Nephron progenitor cell (in vitro differentiated cells): ENCODE measurements at regions not wholly inside any gene's neighbourhood (a gene's known extent, or its start where the extent isn't known, plus 50 kb on each side); places are given as distances from the start of the nearest gene placed in this dataset.
"Not testable (repeated sequence)": the region's sequence is repeated elsewhere in the genome, so short reads cannot be mapped to it uniquely, and the experiment has no call there.

Source experiments
- DNase-seq: peaks from one replicate; pipeline ENCODE4 v3.0.0; 2021
- H3K27ac Mint-ChIP-seq: 2 replicates; pipeline ENCODE4 v1.8.0; 2021; ENCODE audit warnings: mild to moderate bottlenecking, moderate library complexity, mixed read lengths
- H3K27me3 Mint-ChIP-seq: 2 replicates; pipeline ENCODE4 v1.8.0; 2021; ENCODE audit warnings: mild to moderate bottlenecking, low read depth, mixed read lengths; ENCODE audit not compliant: poor library complexity
- H3K36me3 Mint-ChIP-seq: 2 replicates; pipeline ENCODE4 v1.8.0; 2021; ENCODE audit warnings: low read depth, mixed read lengths
- H3K4me1 Mint-ChIP-seq: 2 replicates; pipeline ENCODE4 v1.8.0; 2021; ENCODE audit warnings: mixed read lengths
- H3K4me3 Mint-ChIP-seq: 2 replicates; pipeline ENCODE4 v1.8.0; 2021; ENCODE audit warnings: mild to moderate bottlenecking, moderate library complexity, mixed read lengths
- H3K9me3 Mint-ChIP-seq: 2 replicates; pipeline ENCODE4 v1.8.0; 2021; ENCODE audit warnings: mild to moderate bottlenecking, moderate library complexity, mixed read lengths
- TF ChIP-seq, protein P1 (sequence below): fragments of 200-600 bp; sonication (generic); IDR thresholded peaks from 2 replicates; pipeline ENCODE4 v1.5.0; 2021; ENCODE audit warnings: antibody characterized with exemption

DNA sequence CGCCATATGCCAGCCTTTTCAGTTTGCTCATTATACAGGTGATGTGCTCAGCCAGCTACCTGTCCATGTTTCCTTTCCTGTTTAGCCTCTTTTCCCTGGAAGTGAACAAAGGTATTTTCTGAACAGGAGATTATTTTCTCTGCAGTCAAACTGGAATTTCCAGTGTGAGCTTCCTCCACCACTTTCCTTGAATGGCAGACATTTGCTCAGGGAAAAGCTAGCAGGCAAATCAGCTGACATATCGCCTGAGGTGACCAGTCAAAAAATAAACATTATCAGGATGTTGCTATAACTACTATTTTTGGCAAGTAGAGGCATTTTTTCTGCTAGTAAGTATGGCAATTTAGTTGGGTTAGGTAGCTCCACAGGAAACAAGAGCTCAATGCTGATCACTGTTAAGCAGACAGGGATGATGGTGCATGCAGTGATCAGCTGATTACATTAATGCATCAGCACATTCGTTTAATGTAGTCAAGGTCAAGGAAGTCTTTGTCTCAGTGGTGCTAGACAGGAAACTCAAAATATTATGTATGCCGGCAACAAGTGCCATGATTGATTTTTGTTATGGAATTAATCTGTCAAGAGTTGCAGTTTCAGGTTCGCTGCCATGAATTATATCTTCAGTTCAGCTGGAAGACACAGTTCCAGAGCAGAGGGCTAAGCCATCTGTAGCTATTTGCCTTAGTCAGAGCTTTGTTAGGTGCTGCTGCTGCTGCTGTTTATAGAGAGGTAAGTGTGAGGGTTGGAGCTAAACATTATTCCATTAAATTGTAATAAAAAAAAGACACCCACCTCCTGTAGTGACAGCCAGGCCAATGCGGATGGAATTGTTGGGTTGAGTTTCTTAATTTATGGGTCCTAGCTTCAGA, 179.7 kb upstream of the ST6GALNAC5 start:
- H3K4me1 Mint-ChIP-seq = peaks cover 20% of the 10 kb centered on the region
- no peaks in the 10 kb centered on the region for H3K36me3 Mint-ChIP-seq
- peak overlapping the region; percentile 22 for H3K27ac Mint-ChIP-seq
- H3K4me3 Mint-ChIP-seq = no peak overlapping the region
- H3K9me3 Mint-ChIP-seq = no peaks in the 10 kb centered on the region
- no peaks in the 10 kb centered on the region for H3K27me3 Mint-ChIP-seq
- TF ChIP-seq, protein P1, sequence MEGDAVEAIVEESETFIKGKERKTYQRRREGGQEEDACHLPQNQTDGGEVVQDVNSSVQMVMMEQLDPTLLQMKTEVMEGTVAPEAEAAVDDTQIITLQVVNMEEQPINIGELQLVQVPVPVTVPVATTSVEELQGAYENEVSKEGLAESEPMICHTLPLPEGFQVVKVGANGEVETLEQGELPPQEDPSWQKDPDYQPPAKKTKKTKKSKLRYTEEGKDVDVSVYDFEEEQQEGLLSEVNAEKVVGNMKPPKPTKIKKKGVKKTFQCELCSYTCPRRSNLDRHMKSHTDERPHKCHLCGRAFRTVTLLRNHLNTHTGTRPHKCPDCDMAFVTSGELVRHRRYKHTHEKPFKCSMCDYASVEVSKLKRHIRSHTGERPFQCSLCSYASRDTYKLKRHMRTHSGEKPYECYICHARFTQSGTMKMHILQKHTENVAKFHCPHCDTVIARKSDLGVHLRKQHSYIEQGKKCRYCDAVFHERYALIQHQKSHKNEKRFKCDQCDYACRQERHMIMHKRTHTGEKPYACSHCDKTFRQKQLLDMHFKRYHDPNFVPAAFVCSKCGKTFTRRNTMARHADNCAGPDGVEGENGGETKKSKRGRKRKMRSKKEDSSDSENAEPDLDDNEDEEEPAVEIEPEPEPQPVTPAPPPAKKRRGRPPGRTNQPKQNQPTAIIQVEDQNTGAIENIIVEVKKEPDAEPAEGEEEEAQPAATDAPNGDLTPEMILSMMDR = no peak
- DNase-seq = no peak

DNA sequence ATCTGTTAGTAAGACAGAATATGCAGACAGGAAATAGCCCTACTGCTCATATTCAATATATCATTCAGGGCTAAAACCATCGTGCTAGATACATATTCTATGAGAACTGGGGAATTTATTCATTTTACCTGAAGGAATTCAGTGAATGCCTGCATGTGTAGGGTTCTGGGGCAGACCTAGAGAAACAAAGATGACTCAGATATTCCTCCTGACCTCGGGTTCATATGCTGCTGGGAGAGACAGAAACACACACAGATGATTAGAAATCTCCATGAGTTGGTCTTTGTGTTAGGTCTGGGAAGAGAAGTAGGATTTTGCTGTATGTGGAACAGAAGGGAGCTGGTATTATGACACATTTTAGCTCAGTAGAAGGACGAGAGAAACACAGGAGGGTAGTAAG, 176.5 kb upstream of the ST6GALNAC5 start:
- Mint-ChIP-seq H3K4me3 (no peak overlapping the region), H3K27ac (no peak overlapping the region), H3K36me3 (no peaks in the 10 kb centered on the region), H3K9me3 (peaks cover 12% of the 10 kb centered on the region), H3K4me1 (peaks cover 20% of the 10 kb centered on the region), H3K27me3 (no peaks in the 10 kb centered on the region)
- TF ChIP-seq, protein P1 = no peak
- DNase-seq = no peak

DNA sequence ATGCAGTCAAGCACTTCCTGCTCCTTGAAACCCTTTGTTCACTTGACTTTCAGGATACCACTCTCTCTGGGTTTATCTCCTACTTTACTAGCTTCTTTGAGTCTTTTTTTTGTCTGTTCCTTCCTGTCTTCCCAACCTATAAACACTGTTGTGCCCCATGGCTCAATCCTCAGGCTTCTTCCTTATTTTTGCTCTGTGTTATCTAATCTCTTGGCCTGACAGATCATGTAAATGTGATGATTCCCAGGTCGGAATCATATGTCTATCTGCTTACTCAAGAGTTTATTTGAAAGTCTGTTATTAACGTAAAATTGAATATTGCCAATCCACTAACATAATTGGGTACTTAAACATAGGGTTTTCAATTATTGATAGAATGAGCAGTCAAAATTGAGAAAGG, 171.7 kb upstream of the ST6GALNAC5 start:
- TF ChIP-seq, protein P1 = no peak
- Mint-ChIP-seq H3K36me3 (no peaks in the 10 kb centered on the region), H3K4me3 (no peak overlapping the region), H3K9me3 (peaks cover 17% of the 10 kb centered on the region), H3K4me1 (no peaks in the 10 kb centered on the region), H3K27ac (peak overlapping the region; percentile 20), H3K27me3 (no peaks in the 10 kb centered on the region)
- DNase-seq = no peak

DNA sequence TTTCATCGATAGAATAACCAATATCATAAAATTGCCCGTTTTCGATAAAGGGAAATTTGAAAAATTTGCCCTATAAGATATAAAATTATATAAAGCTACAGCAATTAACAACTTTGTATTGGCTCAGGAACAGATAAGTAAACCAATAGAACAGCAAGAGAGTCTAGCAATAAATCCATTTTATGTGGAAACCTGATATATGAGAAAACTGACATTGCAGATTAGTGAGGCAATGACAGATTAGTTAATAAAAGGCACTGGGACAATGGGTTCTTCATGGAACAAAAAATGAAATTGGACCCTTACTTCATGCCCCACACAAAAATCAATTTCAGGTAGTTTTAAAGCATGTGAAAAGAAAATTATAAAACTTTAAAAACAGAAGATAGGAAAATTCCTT, 169.9 kb upstream of the ST6GALNAC5 start:
- Mint-ChIP-seq H3K36me3 (no peaks in the 10 kb centered on the region), H3K4me1 (no peaks in the 10 kb centered on the region), H3K27me3 (no peaks in the 10 kb centered on the region), H3K4me3 (no peak overlapping the region), H3K9me3 (peaks cover 17% of the 10 kb centered on the region), H3K27ac (no peak overlapping the region)
- no peak for DNase-seq
- TF ChIP-seq, protein P1 = no peak

DNA sequence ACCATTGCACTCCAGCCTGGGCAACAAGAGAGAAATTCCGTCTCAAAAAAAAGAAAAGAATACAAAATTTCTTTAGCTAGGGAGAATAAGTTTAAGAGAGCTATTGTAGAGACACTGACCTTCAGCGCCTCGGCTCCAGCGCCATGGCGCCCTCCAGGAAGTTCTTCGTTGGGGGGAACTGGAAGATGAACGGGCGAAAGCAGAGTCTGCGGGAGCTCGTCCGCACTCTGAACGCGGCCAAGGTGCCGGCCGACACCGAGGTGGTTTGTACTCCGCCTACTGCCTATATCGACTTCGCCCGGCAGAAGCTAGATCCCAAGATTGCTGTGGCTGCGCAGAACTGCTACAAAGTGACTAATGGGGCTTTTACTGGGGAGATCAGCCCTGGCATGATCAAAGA, 167.6 kb upstream of the ST6GALNAC5 start:
- not testable (repeated sequence) for H3K9me3 Mint-ChIP-seq, H3K4me1 Mint-ChIP-seq, H3K27me3 Mint-ChIP-seq, DNase-seq, H3K27ac Mint-ChIP-seq, H3K36me3 Mint-ChIP-seq, H3K4me3 Mint-ChIP-seq

DNA sequence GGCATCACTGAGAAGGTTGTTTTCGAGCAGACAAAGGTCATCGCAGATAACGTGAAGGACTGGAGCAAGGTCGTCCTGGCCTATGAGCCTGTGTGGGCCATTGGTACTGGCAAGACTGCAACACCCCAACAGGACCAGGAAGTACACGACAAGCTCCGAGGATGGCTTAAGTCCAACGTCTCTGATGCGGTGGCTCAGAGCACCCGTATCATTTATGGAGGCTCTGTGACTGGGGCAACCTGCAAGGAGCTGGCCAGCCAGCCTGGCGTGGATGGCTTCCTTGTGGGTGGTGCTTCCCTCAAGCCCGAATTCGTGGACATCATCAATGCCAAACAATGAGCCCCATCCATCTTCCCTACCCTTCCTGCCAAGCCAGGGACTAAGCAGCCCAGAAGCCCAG, 167.1 kb upstream of the ST6GALNAC5 start:
- H3K9me3 Mint-ChIP-seq, DNase-seq, H3K27me3 Mint-ChIP-seq, H3K27ac Mint-ChIP-seq, H3K36me3 Mint-ChIP-seq, H3K4me1 Mint-ChIP-seq, H3K4me3 Mint-ChIP-seq: not testable (repeated sequence)

DNA sequence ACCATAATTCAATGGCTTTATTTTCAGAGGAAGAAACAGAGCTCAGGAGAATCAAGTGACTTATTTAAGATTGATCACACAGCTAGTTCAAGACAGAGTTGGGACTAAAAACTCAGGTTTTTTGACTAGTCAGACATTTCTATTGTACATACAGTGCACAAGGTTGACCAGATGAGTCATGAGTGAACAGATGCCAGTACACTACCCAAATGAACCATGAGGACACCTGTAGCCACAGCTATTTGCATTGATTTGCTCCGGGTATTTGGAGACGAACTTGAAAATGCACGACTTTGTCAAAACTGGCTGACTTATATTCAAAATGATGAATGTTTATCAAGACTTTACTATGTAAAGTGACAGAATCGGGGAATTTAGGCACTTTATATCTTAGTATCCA, 161.7 kb upstream of the ST6GALNAC5 start:
- TF ChIP-seq, protein P1 = no peak
- Mint-ChIP-seq H3K27ac (no peak overlapping the region), H3K27me3 (peaks cover 4% of the 10 kb centered on the region), H3K36me3 (no peaks in the 10 kb centered on the region), H3K4me1 (no peaks in the 10 kb centered on the region), H3K9me3 (no peaks in the 10 kb centered on the region), H3K4me3 (no peak overlapping the region)
- DNase-seq = no peak
